Activated naive CD8-positive, alpha-beta T cell treated with anti-CD3 and anti-CD28 coated beads, Interleukin-2, amount 10 ng/mL, durations not matched to agents 7 days and 5 days (primary cell): ENCODE measurements at regions not wholly inside any gene's neighbourhood (a gene's known extent, or its start where the extent isn't known, plus 50 kb on each side); places are given as distances from the start of the nearest gene placed in this dataset.
"Not testable (repeated sequence)": the region's sequence is repeated elsewhere in the genome, so short reads cannot be mapped to it uniquely, and the experiment has no call there.

Source experiments
- ATAC-seq: fragments of 150-1000 bp; cut with Tn5 transposase; one replicate; pipeline ENCODE4 v1.10.0; 2021; ENCODE audit warnings: low read depth, moderate library complexity
- POLR2A ChIA-PET: fragments of 350-600 bp; sonication (Branson Sonifier 250); formaldehyde crosslinking; loops from one replicate; lab custom pipeline; 2021; ENCODE audit warnings: antibody characterized with exemption; lab: Charles Lee
- DNase-seq: peaks from one replicate; pipeline ENCODE4 v3.0.0; 2021
- H3K27ac Mint-ChIP-seq: one replicate; pipeline ENCODE4 v1.8.0; 2022; ENCODE audit warnings: mild to moderate bottlenecking, mixed read lengths
- H3K27me3 Mint-ChIP-seq: one replicate; pipeline ENCODE4 v1.8.0; 2022; ENCODE audit warnings: mild to moderate bottlenecking, moderate library complexity, mixed read lengths
- H3K36me3 Mint-ChIP-seq: one replicate; pipeline ENCODE4 v1.8.0; 2021; ENCODE audit warnings: mild to moderate bottlenecking, mixed read lengths
- H3K4me1 Mint-ChIP-seq: one replicate; pipeline ENCODE4 v1.8.0; 2021; ENCODE audit warnings: mixed read lengths
- H3K4me3 Mint-ChIP-seq: one replicate; pipeline ENCODE4 v1.8.0; 2022; ENCODE audit warnings: mild to moderate bottlenecking, moderate library complexity, mixed read lengths
- H3K9me3 Mint-ChIP-seq: one replicate; pipeline ENCODE4 v1.8.0; 2021; ENCODE audit warnings: mixed read lengths

DNA sequence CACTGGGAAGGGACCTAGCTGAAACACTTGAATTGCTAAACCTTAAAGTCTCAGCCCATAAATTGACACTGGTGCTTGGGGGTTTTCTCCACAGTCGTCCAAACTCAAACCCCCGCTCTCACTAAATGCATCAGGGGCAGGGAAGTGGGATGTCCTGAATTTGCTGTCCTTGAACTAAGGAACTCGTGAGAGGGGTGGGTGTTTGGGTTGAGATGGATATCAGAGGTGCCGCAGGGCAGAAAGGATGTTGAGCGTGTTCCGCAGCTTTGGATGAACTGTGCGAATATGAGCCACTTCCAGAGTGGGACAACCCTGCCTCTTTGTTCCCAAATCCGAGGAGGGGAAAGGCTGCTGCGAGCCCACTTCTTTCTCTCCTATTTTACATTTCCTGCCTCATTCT, 90.3 kb upstream of the LYZL2 start:
- ATAC-seq (no peak), DNase-seq (no peak)
- Mint-ChIP-seq H3K36me3 (no peaks in the 10 kb centered on the region), H3K9me3 (no peaks in the 10 kb centered on the region), H3K4me3 (no peak overlapping the region), H3K27me3 (peaks cover 4% of the 10 kb centered on the region), H3K27ac (no peak overlapping the region), H3K4me1 (peaks cover 6% of the 10 kb centered on the region)
- POLR2A ChIA-PET, result no interaction called here

DNA sequence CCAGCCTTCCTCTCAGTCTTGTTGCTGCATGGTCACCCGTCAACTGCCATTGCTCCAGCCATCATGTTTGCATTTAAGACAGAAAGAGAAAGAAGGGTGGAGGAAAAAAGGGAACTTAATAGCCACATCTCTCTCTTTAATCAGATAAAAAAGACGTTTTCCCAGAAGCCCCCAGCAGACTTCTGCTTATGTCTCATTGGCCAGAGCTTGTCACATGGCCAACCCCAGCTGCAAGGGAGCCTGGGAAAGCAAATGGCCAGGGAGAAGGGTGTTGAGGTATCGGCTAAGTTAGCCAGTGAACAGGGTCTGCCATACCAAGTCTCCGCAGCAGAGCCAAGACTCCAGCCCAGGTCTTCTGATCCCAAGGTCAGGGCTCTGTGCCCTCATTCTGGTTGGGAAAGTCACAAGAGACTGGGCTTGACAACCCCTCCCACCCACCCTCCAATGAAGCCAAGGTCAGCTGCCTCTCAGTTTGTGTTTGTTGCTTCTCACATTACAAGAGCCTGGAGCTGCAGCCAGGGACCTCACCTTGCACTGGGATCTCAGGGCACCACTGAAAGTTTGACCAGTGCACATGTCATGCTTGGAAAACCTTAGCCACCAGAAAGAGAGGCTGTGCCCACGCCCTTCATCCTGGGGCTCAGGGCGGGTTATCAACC, 80.3 kb upstream of the LYZL2 start:
- H3K27ac Mint-ChIP-seq, result no peak overlapping the region
- DNase-seq (no peak), ATAC-seq (no peak)
- POLR2A ChIA-PET, result no interaction called here
- no peak overlapping the region for H3K4me3 Mint-ChIP-seq
- H3K27me3 Mint-ChIP-seq, result no peaks in the 10 kb centered on the region
- peaks cover 15% of the 10 kb centered on the region for H3K9me3 Mint-ChIP-seq
- peaks cover 16% of the 10 kb centered on the region for H3K36me3 Mint-ChIP-seq
- peaks cover 12% of the 10 kb centered on the region for H3K4me1 Mint-ChIP-seq

DNA sequence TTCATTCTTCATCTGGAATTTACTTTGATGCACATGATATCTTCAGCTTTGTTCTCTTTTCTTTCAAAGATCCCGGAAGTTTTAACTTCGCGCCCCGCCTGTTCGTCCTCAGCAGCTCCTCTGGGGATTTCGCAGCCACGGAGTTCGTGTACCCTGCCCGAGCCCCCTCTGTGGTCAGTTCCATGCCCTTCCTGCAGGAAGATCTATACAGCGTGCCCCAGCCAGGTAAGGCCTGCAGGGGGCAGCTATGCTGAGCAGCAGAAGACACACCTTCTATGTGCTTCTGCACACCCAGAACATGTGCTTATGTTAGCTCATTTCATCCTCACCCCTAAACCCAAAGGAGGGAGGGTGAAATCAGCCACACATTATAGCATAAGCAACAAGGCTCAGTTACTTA, 79.7 kb upstream of the LYZL2 start:
- Mint-ChIP-seq H3K9me3 (peaks cover 15% of the 10 kb centered on the region), H3K27ac (no peak overlapping the region), H3K4me3 (no peak overlapping the region), H3K4me1 (peaks cover 17% of the 10 kb centered on the region), H3K27me3 (no peaks in the 10 kb centered on the region), H3K36me3 (peaks cover 14% of the 10 kb centered on the region)
- no peak for ATAC-seq
- no peak for DNase-seq
- POLR2A ChIA-PET, result interaction anchor here (0.5 kb wide), 1 partner anchor 9 kb away, joined by 4 read pairs; no protein-coding TSS in a partner anchor

DNA sequence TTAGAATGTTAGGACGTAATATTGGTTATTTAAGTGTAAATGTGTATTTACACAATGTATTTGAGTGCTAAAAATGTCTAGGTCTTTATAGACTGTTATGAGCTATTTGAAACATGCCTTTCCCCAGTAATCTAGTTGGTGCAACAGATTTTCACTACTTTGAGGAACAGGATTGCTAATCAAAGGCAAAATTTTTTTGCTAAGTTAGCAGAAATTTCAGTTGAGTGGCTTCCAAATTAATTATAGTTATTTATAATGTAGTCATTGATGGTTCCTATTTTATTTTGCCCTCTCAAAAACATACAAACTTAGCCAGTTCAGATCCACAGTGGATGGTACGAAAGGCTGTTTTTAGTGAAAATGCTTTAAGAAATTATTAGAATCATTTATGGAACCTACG, 78.7 kb upstream of the LYZL2 start:
- peaks cover 5% of the 10 kb centered on the region for H3K36me3 Mint-ChIP-seq
- no peak for DNase-seq
- no peak overlapping the region for H3K4me3 Mint-ChIP-seq
- no peaks in the 10 kb centered on the region for H3K27me3 Mint-ChIP-seq
- H3K4me1 Mint-ChIP-seq, result peaks cover 24% of the 10 kb centered on the region
- POLR2A ChIA-PET, result no interaction called here
- no peak overlapping the region for H3K27ac Mint-ChIP-seq
- H3K9me3 Mint-ChIP-seq, result peaks cover 7% of the 10 kb centered on the region
- no peak for ATAC-seq

DNA sequence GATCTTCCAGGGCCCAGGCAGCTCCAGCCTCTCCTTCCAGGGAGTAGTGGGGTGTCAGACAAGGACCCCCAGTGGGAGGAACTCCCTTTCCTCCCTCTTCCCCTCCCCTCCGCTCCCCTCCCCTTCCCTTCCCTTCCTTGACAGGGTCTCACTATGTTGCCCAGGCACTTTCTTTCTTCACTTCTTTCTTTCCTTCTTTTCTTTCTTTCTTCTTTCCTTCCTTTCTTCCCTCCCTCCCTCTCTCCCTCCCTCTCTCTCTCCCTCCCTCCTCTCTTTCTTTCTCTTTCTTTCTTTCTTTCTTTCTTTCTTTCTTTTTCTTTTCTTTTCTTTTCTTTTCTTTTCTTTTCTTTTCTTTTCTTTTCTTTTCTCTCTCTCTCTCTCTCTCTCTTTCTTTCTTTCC, 76.6 kb upstream of the LYZL2 start:
- Mint-ChIP-seq H3K4me1 (peaks cover 38% of the 10 kb centered on the region), H3K27ac (peak overlapping the region; percentile 98), H3K4me3 (peak overlapping the region; percentile 35)
- DNase-seq, H3K9me3 Mint-ChIP-seq, H3K27me3 Mint-ChIP-seq, ATAC-seq, H3K36me3 Mint-ChIP-seq: not testable (repeated sequence)
- POLR2A ChIA-PET, result interaction anchor here (0.7 to 2.7 kb wide), 5 partner anchors 10 to 19 kb away, joined by 3 to 12 read pairs (median 4); no protein-coding TSS in a partner anchor

DNA sequence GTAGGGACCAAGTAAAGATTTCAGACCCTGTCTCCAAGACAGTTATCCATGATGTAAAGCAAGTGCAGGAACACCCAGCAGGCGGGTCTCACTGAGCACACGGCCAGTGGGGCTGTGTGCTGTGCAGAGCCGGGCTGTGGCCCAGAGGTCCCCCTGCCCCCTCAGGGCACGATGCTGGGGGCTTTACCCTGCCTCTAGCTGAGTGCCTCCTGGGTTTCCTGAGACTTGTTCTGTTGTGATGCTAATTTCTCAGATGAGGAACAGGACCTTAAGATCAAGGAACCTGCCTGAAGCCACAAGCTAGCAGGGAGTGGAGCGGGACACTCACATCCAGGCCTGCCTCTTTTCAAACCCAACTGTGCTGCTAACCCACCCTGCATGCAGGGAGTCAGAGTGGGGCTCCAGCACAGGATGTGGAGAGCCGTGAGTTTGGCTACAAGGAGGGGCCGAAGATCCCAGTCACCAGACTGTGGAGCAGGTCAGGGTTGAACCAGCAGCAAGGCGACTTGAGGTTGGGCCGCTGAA, 76.1 kb upstream of the LYZL2 start:
- ATAC-seq (peak; percentile 19), DNase-seq (peak; percentile 60)
- H3K36me3 Mint-ChIP-seq, result no peaks in the 10 kb centered on the region
- H3K27me3 Mint-ChIP-seq, result no peaks in the 10 kb centered on the region
- POLR2A ChIA-PET, result interaction anchor here (1.3 to 2.7 kb wide), 4 partner anchors 10 to 18 kb away, joined by 3 to 12 read pairs (median 6); no protein-coding TSS in a partner anchor
- H3K4me1 Mint-ChIP-seq, result peaks cover 39% of the 10 kb centered on the region
- no peaks in the 10 kb centered on the region for H3K9me3 Mint-ChIP-seq
- H3K4me3 Mint-ChIP-seq, result peak overlapping the region; percentile 92
- H3K27ac Mint-ChIP-seq, result peak overlapping the region; percentile 98

DNA sequence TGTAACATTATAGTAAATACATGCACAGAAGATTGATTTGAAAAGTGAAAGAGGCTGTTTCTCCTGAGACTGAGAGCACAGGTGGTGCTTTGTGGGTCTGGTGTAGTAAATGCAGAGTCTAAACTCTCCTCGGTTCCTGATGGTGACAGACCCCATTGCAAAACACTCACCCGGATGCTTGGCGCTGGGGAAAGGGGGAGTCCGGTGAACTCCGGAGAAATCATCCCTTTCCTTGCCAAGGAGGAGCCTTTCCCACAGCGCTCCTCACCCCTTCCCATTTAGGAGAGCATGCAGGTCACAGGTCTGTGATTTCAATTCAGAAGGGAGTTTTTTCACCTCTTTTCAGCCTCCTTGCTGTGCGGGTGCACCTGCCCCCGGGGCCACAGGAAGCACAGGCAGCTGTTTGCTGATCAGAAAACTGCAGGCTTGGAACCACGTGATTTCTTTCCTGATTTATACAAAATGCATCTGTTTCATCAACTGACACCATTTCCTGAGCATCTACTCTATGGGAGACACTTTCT, 75.6 kb upstream of the LYZL2 start:
- Mint-ChIP-seq H3K27ac (peak overlapping the region; percentile 98), H3K4me3 (peak overlapping the region; percentile 92), H3K36me3 (no peaks in the 10 kb centered on the region), H3K4me1 (peaks cover 42% of the 10 kb centered on the region), H3K27me3 (no peaks in the 10 kb centered on the region), H3K9me3 (no peaks in the 10 kb centered on the region)
- peak; percentile 14 for ATAC-seq
- peak; percentile 54 for DNase-seq
- POLR2A ChIA-PET, result interaction anchor here (1.3 to 2.7 kb wide), 4 partner anchors 10 to 18 kb away, joined by 3 to 12 read pairs (median 6); no protein-coding TSS in a partner anchor

DNA sequence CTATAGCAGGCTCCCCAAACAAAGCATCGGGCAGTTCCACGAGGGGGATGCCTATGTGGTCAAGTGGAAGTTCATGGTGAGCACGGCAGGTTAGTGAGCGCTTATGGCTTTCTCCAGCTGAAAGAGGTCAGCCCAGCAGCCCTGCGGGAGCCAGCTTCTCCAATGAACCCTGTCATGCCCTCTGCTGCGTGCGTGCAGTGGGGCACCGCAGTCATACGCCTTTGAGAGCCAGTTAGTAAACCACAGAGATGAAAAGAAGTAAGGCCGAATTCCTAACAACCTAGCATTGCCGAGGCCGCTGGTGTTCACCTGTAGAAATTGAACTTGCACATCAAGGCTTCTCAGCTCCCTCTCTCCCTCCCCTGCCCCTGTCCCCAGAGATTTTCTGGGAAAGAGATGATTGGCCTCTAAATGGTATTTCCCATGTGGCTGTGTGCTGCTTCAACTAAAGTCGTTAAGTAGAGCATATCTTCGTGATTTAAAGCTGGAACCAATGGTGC, 75.1 kb upstream of the LYZL2 start:
- Mint-ChIP-seq H3K27ac (peak overlapping the region; percentile 98), H3K4me3 (peak overlapping the region; percentile 92), H3K4me1 (peaks cover 48% of the 10 kb centered on the region)
- not testable (repeated sequence) for H3K9me3 Mint-ChIP-seq, H3K36me3 Mint-ChIP-seq, H3K27me3 Mint-ChIP-seq
- peak; percentile 8 for ATAC-seq
- POLR2A ChIA-PET, result interaction anchor here (0.6 to 2.7 kb wide), 4 partner anchors 9 to 291 kb away, joined by 4 to 12 read pairs (median 7); no protein-coding TSS in a partner anchor
- DNase-seq, result peak; percentile 69

DNA sequence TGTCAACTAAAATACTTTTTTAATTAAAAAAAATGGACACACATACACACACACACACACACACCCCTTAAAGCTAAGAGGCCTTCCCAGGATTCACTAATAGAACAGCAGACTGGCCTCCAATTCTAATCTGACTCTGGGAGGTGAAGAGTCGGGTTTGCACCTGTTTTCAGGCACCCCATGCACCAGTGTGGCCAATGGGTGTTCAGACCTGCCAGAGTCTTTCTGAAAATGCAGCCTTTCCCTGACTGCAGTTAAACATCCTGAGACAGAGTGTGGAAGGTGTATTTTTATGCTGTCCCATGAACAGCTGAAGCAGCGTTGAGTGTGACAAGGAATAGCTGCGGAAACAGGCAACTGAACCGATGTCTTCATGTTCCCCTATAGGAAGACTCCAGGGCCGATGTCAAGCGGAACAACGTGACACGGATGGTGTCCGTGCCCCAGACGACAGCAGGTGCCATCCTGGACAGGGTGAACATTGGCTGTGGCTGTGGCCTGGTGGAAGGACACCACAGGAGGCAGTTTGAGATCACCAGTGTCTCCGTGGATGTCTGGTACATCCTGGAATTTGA, 74.6 kb upstream of the LYZL2 start:
- Mint-ChIP-seq H3K27me3 (no peaks in the 10 kb centered on the region), H3K36me3 (peaks cover 2% of the 10 kb centered on the region), H3K27ac (peak overlapping the region; percentile 98), H3K4me1 (peaks cover 53% of the 10 kb centered on the region), H3K9me3 (no peaks in the 10 kb centered on the region), H3K4me3 (peak overlapping the region; percentile 92)
- POLR2A ChIA-PET, result interaction anchor here (0.6 to 2.7 kb wide), 4 partner anchors 9 to 290 kb away, joined by 4 to 12 read pairs (median 7); no protein-coding TSS in a partner anchor
- DNase-seq (no peak), ATAC-seq (no peak)

DNA sequence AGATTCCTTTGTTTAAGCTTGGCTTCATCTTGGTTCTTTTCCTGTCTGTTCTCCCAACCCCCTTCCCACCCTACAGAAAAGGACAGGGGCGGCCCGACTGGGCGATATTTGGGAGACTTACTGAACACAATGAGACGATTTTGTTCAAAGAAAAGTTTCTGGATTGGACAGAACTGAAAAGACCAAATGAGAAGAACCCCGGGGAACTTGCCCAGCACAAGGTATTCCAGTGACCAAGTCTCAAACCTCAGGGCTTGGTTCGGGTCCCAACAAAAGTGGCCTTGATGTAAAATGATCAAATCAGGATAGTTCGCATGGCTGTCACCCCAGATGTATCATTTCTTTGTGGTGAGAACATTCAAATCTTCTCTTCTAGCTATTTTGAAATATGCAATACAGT, 73.9 kb upstream of the LYZL2 start:
- POLR2A ChIA-PET, result interaction anchor here (2.7 kb wide), 1 partner anchor 8 kb away, joined by 12 read pairs; no protein-coding TSS in a partner anchor
- peak overlapping the region; percentile 92 for H3K4me3 Mint-ChIP-seq

DNA sequence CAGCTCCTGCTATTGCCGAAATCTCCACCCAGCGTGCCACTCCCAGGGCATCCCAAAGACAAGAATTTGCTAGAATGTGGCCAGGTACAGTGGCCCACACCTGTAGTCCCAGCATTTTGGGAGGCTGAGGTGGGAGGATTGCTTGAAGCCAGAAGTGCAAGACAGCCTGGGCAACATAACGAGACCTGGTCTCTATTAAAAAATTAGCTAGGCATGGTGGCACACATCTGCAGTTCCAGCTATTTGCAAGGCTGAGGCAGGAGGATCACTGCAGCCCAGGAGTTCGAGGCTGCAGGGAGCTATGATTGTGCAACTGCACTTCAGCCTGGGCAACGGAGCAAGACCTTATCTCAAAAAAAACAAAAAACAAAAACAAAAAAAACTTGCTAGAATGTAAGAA, 73.3 kb upstream of the LYZL2 start:
- H3K4me1 Mint-ChIP-seq, result peaks cover 59% of the 10 kb centered on the region
- POLR2A ChIA-PET, result interaction anchor here (0.9 kb wide), 1 partner anchor 12 kb away, joined by 3 read pairs; no protein-coding TSS in a partner anchor
- peak overlapping the region; percentile 95 for H3K27ac Mint-ChIP-seq
- no peak for DNase-seq
- H3K36me3 Mint-ChIP-seq, result peaks cover 2% of the 10 kb centered on the region
- ATAC-seq, result no peak
- no peaks in the 10 kb centered on the region for H3K9me3 Mint-ChIP-seq
- peak overlapping the region; percentile 77 for H3K4me3 Mint-ChIP-seq
- H3K27me3 Mint-ChIP-seq, result no peaks in the 10 kb centered on the region

More for the DNA sequence above, 73.9 kb upstream of the LYZL2 start:
- Mint-ChIP-seq H3K4me1 (peaks cover 54% of the 10 kb centered on the region), H3K27ac (peak overlapping the region; percentile 98)
- not testable (repeated sequence) for H3K27me3 Mint-ChIP-seq, H3K36me3 Mint-ChIP-seq, DNase-seq, ATAC-seq, H3K9me3 Mint-ChIP-seq

DNA sequence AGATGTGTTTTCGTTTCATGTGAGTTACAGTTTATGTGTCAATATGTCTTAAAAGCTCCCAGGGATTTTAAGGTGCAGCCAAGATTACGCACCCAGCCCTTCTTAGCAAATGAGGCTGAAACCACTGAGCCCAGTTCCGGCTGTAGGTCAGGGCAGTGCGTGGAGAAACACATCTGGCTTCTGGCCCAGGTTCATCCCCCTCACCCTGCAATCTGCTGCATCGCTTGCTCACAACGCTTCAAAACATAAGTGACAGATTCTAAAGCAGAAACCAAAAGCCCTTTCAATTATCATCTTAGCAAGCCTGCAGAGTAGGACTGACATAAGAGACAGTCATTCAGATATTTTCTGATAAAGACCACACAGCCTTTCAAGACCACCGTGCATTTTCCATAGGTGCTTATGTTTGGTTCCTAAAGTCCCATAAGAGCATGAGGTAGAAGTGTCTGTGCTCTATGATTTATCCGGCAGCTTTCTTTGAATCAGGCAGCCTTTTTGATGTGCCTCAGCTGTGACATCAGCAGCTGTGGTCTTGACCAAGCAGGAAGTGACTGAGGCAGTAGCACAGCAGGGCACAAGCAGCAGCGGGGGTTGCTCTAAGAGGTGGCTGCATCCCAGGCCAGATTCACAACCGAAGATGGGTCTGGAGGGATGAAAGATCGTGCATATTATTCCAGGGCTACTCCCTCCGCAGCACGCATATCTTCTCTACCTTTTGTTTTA, 72.1 kb upstream of the LYZL2 start:
- POLR2A ChIA-PET, result interaction anchor here (0.8 to 1.8 kb wide), 3 partner anchors 9 to 331 kb away, joined by 3 to 7 read pairs (median 3); no protein-coding TSS in a partner anchor

More for the DNA sequence above, 72.1 kb upstream of the LYZL2 start:
- no peaks in the 10 kb centered on the region for H3K27me3 Mint-ChIP-seq
- peaks cover 2% of the 10 kb centered on the region for H3K36me3 Mint-ChIP-seq
- H3K4me3 Mint-ChIP-seq, result peak overlapping the region; percentile 87
- peaks cover 70% of the 10 kb centered on the region for H3K4me1 Mint-ChIP-seq
- peak overlapping the region; percentile 99 for H3K27ac Mint-ChIP-seq
- peak; percentile 74 for ATAC-seq
- no peaks in the 10 kb centered on the region for H3K9me3 Mint-ChIP-seq
- peak; percentile 68 for DNase-seq
